22Rv1 (cell line): ENCODE measurements at regions not wholly inside any gene's neighbourhood (a gene's known extent, or its start where the extent isn't known, plus 50 kb on each side); places are given as distances from the start of the nearest gene placed in this dataset.

Source experiments
- ZFX ChIP-seq: fragments of 450-650 bp; IDR thresholded peaks from 2 replicates; pipeline ENCODE4 v1.6.1; 2017; ENCODE audit warnings: antibody characterized with exemption, borderline replicate concordance
- TF ChIP-seq, protein P1 (sequence below): fragments of 450-650 bp; IDR thresholded peaks from 2 replicates; pipeline ENCODE4 v1.5.1; 2017; ENCODE audit warnings: mild to moderate bottlenecking

DNA sequence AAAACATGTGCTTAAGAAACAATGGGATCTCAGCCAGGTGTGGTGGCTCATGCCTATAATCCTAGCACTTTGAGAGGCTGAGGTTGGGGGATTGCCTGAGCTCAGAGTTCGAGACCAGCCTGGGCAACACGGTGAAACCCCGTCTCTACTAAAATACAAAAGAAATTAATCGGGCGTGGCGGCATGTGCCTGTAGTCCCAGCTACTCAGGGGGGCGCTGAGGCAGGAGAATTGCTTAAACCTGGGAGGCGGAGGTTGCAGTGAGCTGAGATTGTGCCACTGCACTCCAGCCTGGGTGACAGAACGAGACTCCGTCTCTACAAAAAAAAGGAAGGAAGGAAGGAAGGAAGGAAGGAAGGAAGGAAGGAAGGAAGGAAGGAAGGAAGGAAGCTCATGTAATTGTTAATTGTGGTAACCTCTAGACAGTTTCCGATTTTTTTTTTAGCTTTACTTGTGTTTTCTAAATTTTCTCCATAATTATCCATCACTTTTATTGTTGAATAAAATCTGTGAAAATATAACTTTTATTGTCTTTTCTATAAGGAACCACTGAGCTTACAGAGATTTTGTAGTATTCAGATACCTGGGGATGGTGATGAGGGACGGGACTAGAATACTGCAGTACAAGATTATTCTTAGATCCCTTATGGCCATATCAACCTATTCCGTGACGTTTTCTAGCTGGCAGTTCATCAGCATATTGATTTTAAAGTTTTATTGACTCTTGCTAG is 506.9 kb downstream of the NR2F2 start:
- TF ChIP-seq, protein P1, sequence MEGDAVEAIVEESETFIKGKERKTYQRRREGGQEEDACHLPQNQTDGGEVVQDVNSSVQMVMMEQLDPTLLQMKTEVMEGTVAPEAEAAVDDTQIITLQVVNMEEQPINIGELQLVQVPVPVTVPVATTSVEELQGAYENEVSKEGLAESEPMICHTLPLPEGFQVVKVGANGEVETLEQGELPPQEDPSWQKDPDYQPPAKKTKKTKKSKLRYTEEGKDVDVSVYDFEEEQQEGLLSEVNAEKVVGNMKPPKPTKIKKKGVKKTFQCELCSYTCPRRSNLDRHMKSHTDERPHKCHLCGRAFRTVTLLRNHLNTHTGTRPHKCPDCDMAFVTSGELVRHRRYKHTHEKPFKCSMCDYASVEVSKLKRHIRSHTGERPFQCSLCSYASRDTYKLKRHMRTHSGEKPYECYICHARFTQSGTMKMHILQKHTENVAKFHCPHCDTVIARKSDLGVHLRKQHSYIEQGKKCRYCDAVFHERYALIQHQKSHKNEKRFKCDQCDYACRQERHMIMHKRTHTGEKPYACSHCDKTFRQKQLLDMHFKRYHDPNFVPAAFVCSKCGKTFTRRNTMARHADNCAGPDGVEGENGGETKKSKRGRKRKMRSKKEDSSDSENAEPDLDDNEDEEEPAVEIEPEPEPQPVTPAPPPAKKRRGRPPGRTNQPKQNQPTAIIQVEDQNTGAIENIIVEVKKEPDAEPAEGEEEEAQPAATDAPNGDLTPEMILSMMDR, result no peak
- no peak for TF ChIP-seq ZFX
